ENCODE measurements at regions not wholly inside any gene's neighbourhood (a gene's known extent, or its start where the extent isn't known, plus 50 kb on each side); places are given as distances from the start of the nearest gene placed in this dataset.

GRCh38 chr22:47437636-47438035 is 675.2 kb downstream of the TBC1D22A start:
- BruUV-seq (replicated peaks): no TSS peak
- H3K27me3 ChIP-seq (ENCODE audit: insufficient read depth, low read length): no peaks in the 10 kb centered on the region
- H2AFZ ChIP-seq (ENCODE audit: low read depth, low read length, poor library complexity, severe bottlenecking): no peak overlapping the region
- no peak overlapping the region for H3K4me3 ChIP-seq (replicated peaks in 1 of 2; ENCODE audit: low read depth in 1 of 2, low read length in 2 of 2)
- no peaks in the 10 kb centered on the region for H3K9me2 ChIP-seq (ENCODE audit: insufficient read depth)
- ATAC-seq: no peak
- ChIA-PET CTCF (no interaction called here), POLR2A (no interaction called here), RAD21 (ENCODE audit: low non-redundant PET in 1 of 2, low total read pairs in 2 of 2, uncharacterized antibody in 2 of 2, unreplicated experiment in 2 of 2) (no interaction called here)
- no peaks in the 10 kb centered on the region for H3K36me3 ChIP-seq (ENCODE audit: control insufficient read depth in 1 of 2, insufficient read depth in 2 of 2, low read length in 2 of 2)
- H3K4me2 ChIP-seq (ENCODE audit: low read length): no peak overlapping the region
- no peak overlapping the region for H3K9ac ChIP-seq (ENCODE audit: low read length)
- TF ChIP-seq ATF3 (IDR thresholded peaks at IDR 0.05) (no peak), CEBPB (IDR thresholded peaks at IDR 0.05; ENCODE audit: low read depth) (no peak), POLR2AphosphoS5 (IDR thresholded peaks at IDR 0.05; ENCODE audit: low read depth, low read length) (no peak), TCF7L2 (IDR thresholded peaks at IDR 0.05; ENCODE audit: borderline replicate concordance, extremely low read depth, insufficient read depth, insufficient read length) (no peak), SRF (IDR thresholded peaks at IDR 0.05; ENCODE audit: low read depth) (no peak), FOSL1 (IDR thresholded peaks at IDR 0.05; ENCODE audit: low read depth) (no peak)
- no peaks in the 10 kb centered on the region for H3K4me1 ChIP-seq (ENCODE audit: control insufficient read depth in 1 of 2, insufficient read depth in 2 of 2, low read length in 2 of 2)
- H4K20me1 ChIP-seq (ENCODE audit: insufficient read depth): no peaks in the 10 kb centered on the region
- no peaks in the 10 kb centered on the region for H3K9me3 ChIP-seq (ENCODE audit: control insufficient read depth in 1 of 2, insufficient read depth in 1 of 2, low read depth in 1 of 2, low read length in 2 of 2)
- intact Hi-C loops (cut with micrococcal nuclease): no loop called here
- no peaks in the 10 kb centered on the region for H3K79me2 ChIP-seq (ENCODE audit: insufficient read depth, low read length)
- no peak for DNase-seq (ENCODE audit: low read depth, low spot score)
- no peak overlapping the region for H3K27ac ChIP-seq (ENCODE audit: low read depth, low read length)

GRCh38 chr22:47437110-47437509 is 674.7 kb downstream of the TBC1D22A start:
- no peaks in the 10 kb centered on the region for H3K27me3 ChIP-seq (ENCODE audit: insufficient read depth, low read length)
- intact Hi-C loops (cut with micrococcal nuclease): no loop called here
- H3K9me3 ChIP-seq (ENCODE audit: control insufficient read depth in 1 of 2, insufficient read depth in 1 of 2, low read depth in 1 of 2, low read length in 2 of 2): no peaks in the 10 kb centered on the region

More at GRCh38 chr22:47437110-47437509, 674.7 kb downstream of the TBC1D22A start:
- ChIA-PET POLR2A (no interaction called here), CTCF (no interaction called here), RAD21 (ENCODE audit: low non-redundant PET in 1 of 2, low total read pairs in 2 of 2, uncharacterized antibody in 2 of 2, unreplicated experiment in 2 of 2) (no interaction called here)
- no peaks in the 10 kb centered on the region for H3K9me2 ChIP-seq (ENCODE audit: insufficient read depth)
- no peaks in the 10 kb centered on the region for H3K79me2 ChIP-seq (ENCODE audit: insufficient read depth, low read length)
- H3K4me3 ChIP-seq (replicated peaks in 1 of 2; ENCODE audit: low read depth in 1 of 2, low read length in 2 of 2): no peak overlapping the region
- no peak overlapping the region for H3K9ac ChIP-seq (ENCODE audit: low read length)
- no peak for ATAC-seq
- no peak overlapping the region for H3K27ac ChIP-seq (ENCODE audit: low read depth, low read length)
- DNase-seq (ENCODE audit: low read depth, low spot score): no peak
- H3K4me1 ChIP-seq (ENCODE audit: control insufficient read depth in 1 of 2, insufficient read depth in 2 of 2, low read length in 2 of 2): no peaks in the 10 kb centered on the region
- TF ChIP-seq EGR1 (IDR thresholded peaks at IDR 0.05; ENCODE audit: low read depth): no peak
- TF ChIP-seq SP1 (IDR thresholded peaks at IDR 0.05; ENCODE audit: low read depth): no peak
- TF ChIP-seq YY1 (IDR thresholded peaks at IDR 0.05; ENCODE audit: extremely low read depth, insufficient replicate concordance, low read depth, low read length): no peak
- no peak for TF ChIP-seq REST (IDR thresholded peaks at IDR 0.05; ENCODE audit: low read depth)
- TF ChIP-seq ZNF274 (IDR thresholded peaks at IDR 0.05; ENCODE audit: low read depth, low read length): no peak
- TF ChIP-seq JUND (IDR thresholded peaks at IDR 0.05): no peak
- no peak for TF ChIP-seq SRF (IDR thresholded peaks at IDR 0.05; ENCODE audit: low read depth)
- TF ChIP-seq, protein P1, sequence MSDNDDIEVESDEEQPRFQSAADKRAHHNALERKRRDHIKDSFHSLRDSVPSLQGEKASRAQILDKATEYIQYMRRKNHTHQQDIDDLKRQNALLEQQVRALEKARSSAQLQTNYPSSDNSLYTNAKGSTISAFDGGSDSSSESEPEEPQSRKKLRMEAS (IDR thresholded peaks at IDR 0.05): no peak
- TF ChIP-seq CTCF (IDR thresholded peaks at IDR 0.05 in 2 of 3, conservative IDR thresholded peaks at IDR 0.05 in 1 of 3; ENCODE audit: borderline replicate concordance in 1 of 3, insufficient read depth in 1 of 3, low read depth in 2 of 3, low read length in 2 of 3): no peak
- no peak for TF ChIP-seq ATF3 (IDR thresholded peaks at IDR 0.05)
- no peak for TF ChIP-seq SIN3A (IDR thresholded peaks at IDR 0.05; ENCODE audit: low read depth)
- no peak for TF ChIP-seq POLR2A (IDR thresholded peaks at IDR 0.05; ENCODE audit: borderline replicate concordance, extremely low read depth, insufficient read depth, insufficient read length)
- TF ChIP-seq TCF7L2 (IDR thresholded peaks at IDR 0.05; ENCODE audit: borderline replicate concordance, extremely low read depth, insufficient read depth, insufficient read length): no peak
- BruUV-seq (replicated peaks): no TSS peak
- no peak overlapping the region for H2AFZ ChIP-seq (ENCODE audit: low read depth, low read length, poor library complexity, severe bottlenecking)
- H4K20me1 ChIP-seq (ENCODE audit: insufficient read depth): no peaks in the 10 kb centered on the region
- no peak overlapping the region for H3K4me2 ChIP-seq (ENCODE audit: low read length)
- H3K36me3 ChIP-seq (ENCODE audit: control insufficient read depth in 1 of 2, insufficient read depth in 2 of 2, low read length in 2 of 2): no peaks in the 10 kb centered on the region
